Activated naive CD4-positive, alpha-beta T cell treated with anti-CD3 and anti-CD28 coated beads, Interleukin-2, amount 50 U/mL, for 72 hours (primary cell): ENCODE measurements at regions not wholly inside any gene's neighbourhood (a gene's known extent, or its start where the extent isn't known, plus 50 kb on each side); places are given as distances from the start of the nearest gene placed in this dataset.
"Not testable (repeated sequence)": the region's sequence is repeated elsewhere in the genome, so short reads cannot be mapped to it uniquely, and the experiment has no call there.

Experiments
- ATAC-seq, 2 donors: fragments of 150-1000 bp; cut with Tn5 transposase; 2 replicates each; pipeline ENCODE4 v1.10.0; 2021; ENCODE audit warnings: mild to moderate bottlenecking in 2 of 2, moderate library complexity in 2 of 2
- DNase-seq, 2 donors: peaks; one replicate each; pipeline ENCODE4 v3.0.0; 2021 to 2022; ENCODE audit warnings: low spot score in 2 of 2
- H3K27ac Mint-ChIP-seq, 2 donors: one replicate each; pipeline ENCODE4 v1.8.0; 2022; ENCODE audit warnings: mild to moderate bottlenecking in 2 of 2, mixed read lengths in 2 of 2
- H3K36me3 Mint-ChIP-seq, 2 donors: one replicate each; pipeline ENCODE4 v1.8.0; 2022; ENCODE audit warnings: mixed read lengths in 2 of 2
- H3K9me3 Mint-ChIP-seq, 2 donors: one replicate each; pipeline ENCODE4 v1.8.0; 2022; ENCODE audit warnings: mixed read lengths in 2 of 2

GRCh38 chr5:82439750-82440445 is 161.7 kb upstream of the RPS23 start:
- DNase-seq = no peak
- no peaks in the 10 kb centered on the region for H3K9me3 Mint-ChIP-seq
- no peak for ATAC-seq
- H3K27ac Mint-ChIP-seq = no peak overlapping the region
- H3K36me3 Mint-ChIP-seq = no peaks in the 10 kb centered on the region

GRCh38 chr5:82437565-82437964 is 159.4 kb upstream of the RPS23 start:
- not testable (repeated sequence) for ATAC-seq, H3K9me3 Mint-ChIP-seq, H3K27ac Mint-ChIP-seq, H3K36me3 Mint-ChIP-seq, DNase-seq

GRCh38 chr5:82436291-82436690 is 158.1 kb upstream of the RPS23 start:
- ATAC-seq = no peak
- Mint-ChIP-seq H3K36me3 (no peaks in the 10 kb centered on the region), H3K9me3 (peaks cover 3 to 4% of the 10 kb centered on the region in 2 donors), H3K27ac (no peak overlapping the region)
- no peak for DNase-seq

- ATAC-seq, H3K9me3 Mint-ChIP-seq, H3K27ac Mint-ChIP-seq, H3K36me3 Mint-ChIP-seq, DNase-seq: not testable (repeated sequence)
These were observed 156.8 kb upstream of the RPS23 start for GRCh38 chr5:82434696-82435660.

GRCh38 chr5:82426464-82427154 is 148.5 kb upstream of the RPS23 start:
- Mint-ChIP-seq H3K36me3 (peaks cover 0 to 5% of the 10 kb centered on the region in 2 donors), H3K27ac (no peak overlapping the region)
- DNase-seq = no peak

GRCh38 chr5:82425591-82425990 is 147.4 kb upstream of the RPS23 start:
- ATAC-seq (no peak), DNase-seq (no peak)
- Mint-ChIP-seq H3K9me3 (peaks cover 0 to 4% of the 10 kb centered on the region in 2 donors), H3K36me3 (peaks cover 0 to 5% of the 10 kb centered on the region in 2 donors), H3K27ac (no peak overlapping the region)

More at GRCh38 chr5:82426464-82427154, 148.5 kb upstream of the RPS23 start:
- ATAC-seq = no peak
- peaks cover 0 to 4% of the 10 kb centered on the region in 2 donors for H3K9me3 Mint-ChIP-seq

- Mint-ChIP-seq H3K36me3 (peaks cover 0 to 5% of the 10 kb centered on the region in 2 donors), H3K27ac (no peak overlapping the region), H3K9me3 (peaks cover 0 to 4% of the 10 kb centered on the region in 2 donors)
- no peak for DNase-seq
- no peak for ATAC-seq
These were observed 146.1 kb upstream of the RPS23 start for GRCh38 chr5:82424211-82424610.

GRCh38 chr5:82422751-82423181 is 144.6 kb upstream of the RPS23 start:
- Mint-ChIP-seq H3K36me3 (peaks cover 0 to 5% of the 10 kb centered on the region in 2 donors), H3K27ac (no peak overlapping the region), H3K9me3 (peaks cover 0 to 4% of the 10 kb centered on the region in 2 donors)
- no peak for ATAC-seq
- DNase-seq = no peak

- DNase-seq (no peak), ATAC-seq (peak in 1 of 2 donors; percentile 81)
- Mint-ChIP-seq H3K27ac (peak overlapping the region in 1 of 2 donors; percentile 50), H3K36me3 (peaks cover 0 to 5% of the 10 kb centered on the region in 2 donors), H3K9me3 (peaks cover 0 to 4% of the 10 kb centered on the region in 2 donors)
These were observed 144.0 kb upstream of the RPS23 start for GRCh38 chr5:82422001-82422740.

- ATAC-seq (no peak), DNase-seq (no peak)
- peaks cover 0 to 4% of the 10 kb centered on the region in 2 donors for H3K9me3 Mint-ChIP-seq
- no peak overlapping the region for H3K27ac Mint-ChIP-seq
- H3K36me3 Mint-ChIP-seq = peaks cover 0 to 5% of the 10 kb centered on the region in 2 donors
These were observed 143.0 kb upstream of the RPS23 start for GRCh38 chr5:82421119-82421518.

- H3K27ac Mint-ChIP-seq, H3K36me3 Mint-ChIP-seq, DNase-seq, ATAC-seq, H3K9me3 Mint-ChIP-seq: not testable (repeated sequence)
These were observed 142.4 kb upstream of the RPS23 start for GRCh38 chr5:82420524-82420923.

GRCh38 chr5:82419559-82420332 is 141.6 kb upstream of the RPS23 start:
- H3K27ac Mint-ChIP-seq = no peak overlapping the region
- no peak for ATAC-seq
- H3K36me3 Mint-ChIP-seq = peaks cover 0 to 5% of the 10 kb centered on the region in 2 donors
- DNase-seq = no peak
- peaks cover 0 to 4% of the 10 kb centered on the region in 2 donors for H3K9me3 Mint-ChIP-seq

GRCh38 chr5:82418608-82418950 is 140.4 kb upstream of the RPS23 start:
- no peak overlapping the region for H3K27ac Mint-ChIP-seq
- ATAC-seq (no peak), DNase-seq (no peak)
- peaks cover 0 to 2% of the 10 kb centered on the region in 2 donors for H3K36me3 Mint-ChIP-seq
- peaks cover 0 to 2% of the 10 kb centered on the region in 2 donors for H3K9me3 Mint-ChIP-seq

GRCh38 chr5:82417776-82418607 is 139.8 kb upstream of the RPS23 start:
- no peak overlapping the region for H3K27ac Mint-ChIP-seq
- no peak for ATAC-seq
- no peak for DNase-seq
- no peaks in the 10 kb centered on the region for H3K36me3 Mint-ChIP-seq
- no peaks in the 10 kb centered on the region for H3K9me3 Mint-ChIP-seq

GRCh38 chr5:82416512-82416911 is 138.4 kb upstream of the RPS23 start:
- DNase-seq (no peak), ATAC-seq (no peak)
- Mint-ChIP-seq H3K27ac (no peak overlapping the region), H3K36me3 (no peaks in the 10 kb centered on the region), H3K9me3 (no peaks in the 10 kb centered on the region)
